ENCODE measurements at regions not wholly inside any gene's neighbourhood (a gene's known extent, or its start where the extent isn't known, plus 50 kb on each side); places are given as distances from the start of the nearest gene placed in this dataset.

DNA sequence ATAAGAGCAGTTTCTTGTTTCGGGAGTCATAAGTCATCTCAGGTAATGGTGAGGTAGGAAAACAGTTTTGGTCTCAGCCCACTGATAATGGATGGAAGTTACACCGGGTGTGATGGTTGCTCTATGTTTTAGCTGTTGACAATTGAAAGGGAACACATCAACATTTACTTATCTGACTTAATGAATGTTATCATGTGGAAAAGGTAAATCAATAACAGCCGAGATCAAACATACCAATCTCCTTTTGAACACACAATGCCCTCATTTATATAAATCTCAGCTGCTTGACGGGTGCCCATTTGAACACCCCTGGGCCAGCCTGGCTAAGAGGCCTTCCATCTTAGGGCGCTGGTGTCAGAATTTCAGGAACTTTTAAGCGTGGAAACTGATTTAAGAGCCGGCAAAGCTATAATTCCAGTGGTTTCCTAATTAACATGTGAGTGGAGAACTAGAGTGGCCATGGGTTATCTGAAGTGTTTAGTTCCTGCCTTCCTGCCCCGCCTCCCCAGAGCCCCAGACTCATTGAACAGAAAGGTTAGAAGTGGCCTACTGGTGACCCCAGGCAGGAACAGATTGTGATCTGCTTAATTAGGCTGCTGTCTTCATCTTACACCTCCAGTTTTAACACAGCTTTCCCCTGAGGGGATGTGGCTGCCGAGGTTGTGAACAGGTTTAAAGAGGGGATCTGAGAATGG is 572.7 kb downstream of the FGF9 start:
- no peak for TF ChIP-seq POLR2A (IDR thresholded peaks at IDR 0.05)
- TF ChIP-seq, protein P1, sequence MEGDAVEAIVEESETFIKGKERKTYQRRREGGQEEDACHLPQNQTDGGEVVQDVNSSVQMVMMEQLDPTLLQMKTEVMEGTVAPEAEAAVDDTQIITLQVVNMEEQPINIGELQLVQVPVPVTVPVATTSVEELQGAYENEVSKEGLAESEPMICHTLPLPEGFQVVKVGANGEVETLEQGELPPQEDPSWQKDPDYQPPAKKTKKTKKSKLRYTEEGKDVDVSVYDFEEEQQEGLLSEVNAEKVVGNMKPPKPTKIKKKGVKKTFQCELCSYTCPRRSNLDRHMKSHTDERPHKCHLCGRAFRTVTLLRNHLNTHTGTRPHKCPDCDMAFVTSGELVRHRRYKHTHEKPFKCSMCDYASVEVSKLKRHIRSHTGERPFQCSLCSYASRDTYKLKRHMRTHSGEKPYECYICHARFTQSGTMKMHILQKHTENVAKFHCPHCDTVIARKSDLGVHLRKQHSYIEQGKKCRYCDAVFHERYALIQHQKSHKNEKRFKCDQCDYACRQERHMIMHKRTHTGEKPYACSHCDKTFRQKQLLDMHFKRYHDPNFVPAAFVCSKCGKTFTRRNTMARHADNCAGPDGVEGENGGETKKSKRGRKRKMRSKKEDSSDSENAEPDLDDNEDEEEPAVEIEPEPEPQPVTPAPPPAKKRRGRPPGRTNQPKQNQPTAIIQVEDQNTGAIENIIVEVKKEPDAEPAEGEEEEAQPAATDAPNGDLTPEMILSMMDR (IDR thresholded peaks at IDR 0.05) = no peak

Data from testis (tissue), 2 donors.